H1 (cell line): ENCODE measurements at regions not wholly inside any gene's neighbourhood (a gene's known extent, or its start where the extent isn't known, plus 50 kb on each side); places are given as distances from the start of the nearest gene placed in this dataset.

ENCODE experiments used
- CTCF ChIA-PET: fragments of 300-600 bp; sonication (Branson Sonifier 250); formaldehyde crosslinking; loops from one replicate; lab custom pipeline; 2021; ENCODE audit not compliant: partially characterized antibody; lab: Charles Lee
- POLR2A ChIA-PET: fragments of 300-600 bp; sonication (Branson Sonifier 250); formaldehyde crosslinking; loops from one replicate; lab custom pipeline; 2021; ENCODE audit warnings: inconsistent platforms; ENCODE audit not compliant: partially characterized antibody; lab: Charles Lee
- DNase-seq, 2 experiments: peaks; one replicate each; pipeline versions ENCODE4 v3.0.0 to v3.0.0-alpha.2; 2010 to 2022; ENCODE audit warnings: low spot score in 2 of 2, low read depth in 1 of 2, mixed read lengths in 1 of 2
- FAIRE-seq: peaks from 2 replicates; lab custom pipeline; 2011; peaks lifted over from hg19 to GRCh38; lab: Jason Lieb, UNC
- H2AFZ ChIP-seq: 2 replicates; pipeline ENCODE4 v1.8.1; 2012; ENCODE audit warnings: low read length, inconsistent platforms
- H2AK5ac ChIP-seq: 2 replicates; pipeline ENCODE4 v1.6.1; 2013; ENCODE audit warnings: low read depth, low read length
- H2BK120ac ChIP-seq: replicated peaks from 2 replicates; pipeline ENCODE3; 2013; ENCODE audit warnings: low read depth, low read length, inconsistent platforms
- H2BK12ac ChIP-seq: 2 replicates; pipeline ENCODE4 v1.6.1; 2013; ENCODE audit warnings: low read depth, low read length
- H2BK15ac ChIP-seq: 2 replicates; pipeline ENCODE4 v1.6.1; 2013; ENCODE audit warnings: low read length
- H2BK20ac ChIP-seq: 2 replicates; pipeline ENCODE4 v1.6.1; 2013; ENCODE audit warnings: low read length
- H2BK5ac ChIP-seq: 2 replicates; pipeline ENCODE4 v1.6.1; 2013; ENCODE audit warnings: low read depth, low read length
- H3K14ac ChIP-seq: 2 replicates; pipeline ENCODE4 v1.6.1; 2013; ENCODE audit warnings: inconsistent platforms; ENCODE audit not compliant: insufficient read length
- H3K18ac ChIP-seq: 2 replicates; pipeline ENCODE4 v1.6.1; 2013; ENCODE audit warnings: low read length; ENCODE audit errors: extremely low read depth
- H3K23ac ChIP-seq: 2 replicates; pipeline ENCODE4 v1.6.1; 2013; ENCODE audit warnings: inconsistent platforms; ENCODE audit not compliant: insufficient read length
- H3K23me2 ChIP-seq: 2 replicates; pipeline ENCODE4 v1.6.1; 2013; ENCODE audit warnings: low read depth, low read length
- H3K27ac ChIP-seq: 2 replicates; pipeline ENCODE4 v1.6.1; 2011; ENCODE audit warnings: low read depth, low read length, inconsistent platforms
- H3K27me3 ChIP-seq, 4 experiments: replicated peaks in 1 of 4; 1 replicate in 1 of 4; 2 replicates in 3 of 4; pipeline versions ENCODE4 v1.6.1 to v1.8.1; 2011 to 2013; ENCODE audit warnings: low read length in 3 of 4, mild to moderate bottlenecking in 3 of 4, inconsistent platforms in 2 of 4, mixed read lengths in 2 of 4, moderate library complexity in 1 of 4; ENCODE audit not compliant: control insufficient read depth in 3 of 4, insufficient read depth in 3 of 4; ENCODE audit errors: extremely low read depth in 1 of 4
- H3K36me3 ChIP-seq, 4 experiments: 2 replicates each; pipeline versions ENCODE4 v1.6.1 to v1.8.1; 2011 to 2013; ENCODE audit warnings: mild to moderate bottlenecking in 4 of 4, low read length in 3 of 4, moderate library complexity in 2 of 4, control low read depth in 1 of 4, inconsistent platforms in 1 of 4; ENCODE audit not compliant: insufficient read depth in 4 of 4, control insufficient read depth in 2 of 4
- H3K4ac ChIP-seq: replicated peaks from 2 replicates; pipeline ENCODE3; 2013; ENCODE audit warnings: low read length, low read depth, mixed read lengths, inconsistent platforms; ENCODE audit not compliant: insufficient read length
- H3K4me1 ChIP-seq, 4 experiments: replicated peaks in 1 of 4; 1 replicate in 1 of 4; 2 replicates in 3 of 4; pipeline versions ENCODE4 v1.6.1 to v1.8.1; 2011 to 2013; ENCODE audit warnings: low read length in 3 of 4, inconsistent platforms in 2 of 4, mixed read lengths in 1 of 4; ENCODE audit not compliant: insufficient read depth in 4 of 4, control insufficient read depth in 3 of 4
- H3K4me2 ChIP-seq, 2 experiments: 2 replicates each; pipeline versions ENCODE4 v1.6.1 to v1.8.1; 2011 to 2013; ENCODE audit warnings: low read depth in 2 of 2, low read length in 2 of 2, control low read depth in 1 of 2, inconsistent platforms in 1 of 2, mild to moderate bottlenecking in 1 of 2; ENCODE audit not compliant: insufficient read depth in 1 of 2
- H3K4me3 ChIP-seq, 4 experiments: fragments of 200-600, 300-600 bp in 1 of 4; sonication (generic), shearing (Covaris generic), sonication (Bioruptor Twin) in 1 of 4; 2 replicates each; pipeline versions ENCODE4 v1.5.1 to v1.8.1; 2011 to 2016; ENCODE audit warnings: low read length in 4 of 4, low read depth in 3 of 4, control low read depth in 2 of 4, inconsistent platforms in 2 of 4, mild to moderate bottlenecking in 2 of 4, mixed read lengths in 1 of 4, moderate library complexity in 1 of 4; ENCODE audit not compliant: insufficient read depth in 2 of 4; ENCODE audit errors: extremely low read depth in 1 of 4
- H3K56ac ChIP-seq: replicated peaks from 2 replicates; pipeline ENCODE3; 2013; ENCODE audit warnings: low read depth, mild to moderate bottlenecking, mixed read lengths, low read length, inconsistent platforms; ENCODE audit not compliant: insufficient read length
- H3K79me1 ChIP-seq: 2 replicates; pipeline ENCODE4 v1.6.1; 2013; ENCODE audit warnings: low read depth, low read length, control low read depth
- H3K79me2 ChIP-seq, 2 experiments: 2 replicates each; pipeline versions ENCODE4 v1.6.1 to v1.8.1; 2012 to 2013; ENCODE audit warnings: low read length in 2 of 2, mild to moderate bottlenecking in 2 of 2, inconsistent platforms in 1 of 2; ENCODE audit not compliant: insufficient read depth in 2 of 2, control insufficient read depth in 1 of 2
- H3K9ac ChIP-seq, 4 experiments: replicated peaks in 1 of 4; 1 replicate in 1 of 4; 2 replicates in 3 of 4; pipeline versions ENCODE4 v1.6.1 to v1.8.1; 2011 to 2013; ENCODE audit warnings: low read depth in 3 of 4, low read length in 3 of 4, control low read depth in 2 of 4, mild to moderate bottlenecking in 2 of 4, moderate library complexity in 2 of 4, inconsistent platforms in 1 of 4; ENCODE audit errors: extremely low read depth in 1 of 4
- H3K9me3 ChIP-seq, 2 experiments: 2 replicates each; pipeline versions ENCODE4 v1.6.1 to v1.8.1; 2012 to 2013; ENCODE audit warnings: mild to moderate bottlenecking in 2 of 2, moderate library complexity in 2 of 2, control low read depth in 1 of 2, inconsistent platforms in 1 of 2, low read depth in 1 of 2, low read length in 1 of 2, mixed read lengths in 1 of 2; ENCODE audit not compliant: insufficient read depth in 2 of 2
- H4K20me1 ChIP-seq, 2 experiments: replicated peaks in 1 of 2; 2 replicates each; pipeline versions ENCODE3 to v1.8.1; 2011 to 2013; ENCODE audit warnings: inconsistent platforms in 2 of 2, low read length in 2 of 2, mild to moderate bottlenecking in 1 of 2; ENCODE audit not compliant: insufficient read depth in 2 of 2, control insufficient read depth in 1 of 2
- H4K5ac ChIP-seq: 2 replicates; pipeline ENCODE4 v1.6.1; 2013; ENCODE audit warnings: low read length, low read depth, mixed read lengths, inconsistent platforms; ENCODE audit not compliant: insufficient read length
- H4K8ac ChIP-seq: 2 replicates; pipeline ENCODE4 v1.8.0; 2013; ENCODE audit warnings: mild to moderate bottlenecking, moderate library complexity, low read length, inconsistent platforms; ENCODE audit not compliant: insufficient read depth; ENCODE audit errors: extremely low read depth
- H4K91ac ChIP-seq: replicated peaks from 2 replicates; pipeline ENCODE3; 2013; ENCODE audit warnings: low read length, mixed read lengths, inconsistent platforms; ENCODE audit not compliant: insufficient read length
- BACH1 ChIP-seq: IDR thresholded peaks from 2 replicates; pipeline ENCODE4 v1.6.1; 2012; ENCODE audit warnings: low read length, improper control_type of control experiment
- EZH2 ChIP-seq: fragments of 200-600 bp; sonication (generic); IDR thresholded peaks from 2 replicates; pipeline ENCODE4 v1.7.1; 2012; ENCODE audit warnings: low read depth, mild to moderate bottlenecking, moderate library complexity, low read length, inconsistent platforms; ENCODE audit not compliant: severe bottlenecking
- GTF2F1 ChIP-seq: IDR thresholded peaks from 2 replicates; pipeline ENCODE4 v1.6.1; 2012; ENCODE audit warnings: low read depth, low read length, improper control_type of control experiment, borderline replicate concordance
- MAFK ChIP-seq: IDR thresholded peaks from 2 replicates; pipeline ENCODE4 v1.6.1; 2012; ENCODE audit warnings: low read depth, mild to moderate bottlenecking, improper control_type of control experiment, low read length
- SP1 ChIP-seq: IDR thresholded peaks from 2 replicates; pipeline ENCODE4 v1.6.1; 2011; ENCODE audit warnings: low read depth, low read length
- WGBS, 2 experiments: shearing (Covaris generic) in 1 of 2; methylation state at CpG; one replicate each; pipeline versions ENCODE4 v1.1.6 to v1.1.7; 2013 to 2015; ENCODE audit warnings: low lambda C conversion rate in 2 of 2, mixed read lengths in 2 of 2, inconsistent platforms in 1 of 2, low coverage in 1 of 2, missing lambda C conversion rate in 1 of 2; ENCODE audit not compliant: insufficient replicate concordance in 2 of 2, insufficient coverage in 1 of 2, insufficient read length in 1 of 2; ENCODE audit errors: extremely low coverage in 1 of 2, missing lambda C conversion rate in 1 of 2; 5-methylcytosine and 5-hydroxymethylcytosine counted together

DNA sequence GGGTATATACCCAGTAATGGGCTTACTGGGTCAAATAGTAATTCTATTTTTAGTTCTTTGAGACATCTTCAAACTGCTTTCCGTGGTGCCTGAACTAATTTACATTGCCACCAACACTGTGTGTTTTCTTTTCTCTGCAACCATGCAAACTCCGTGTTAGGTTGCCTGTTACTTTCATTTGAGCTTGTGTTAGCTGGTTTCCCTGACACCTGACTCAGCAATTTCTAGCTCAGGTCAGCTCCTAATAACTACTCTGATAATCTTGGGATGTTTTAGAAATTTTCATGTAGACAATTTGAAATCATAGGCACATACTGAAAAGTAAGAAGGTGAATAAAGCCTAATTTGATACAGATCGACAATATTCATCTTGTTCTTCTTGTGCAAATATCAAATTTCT, 132.3 kb downstream of the ADCYAP1 start:
- Histone ChIP-seq H4K5ac (no peak overlapping the region), H3K18ac (no peak overlapping the region), H3K9ac (no peak overlapping the region), H3K4me1 (peaks cover 0 to 2% (median 0%) of the 10 kb centered on the region in 4 experiments; a peak in 1 of 7 replicates), H3K4me2 (no peak overlapping the region), H3K27ac (no peak overlapping the region), H3K56ac (no peak overlapping the region), H2AK5ac (no peak overlapping the region), H2BK12ac (no peak overlapping the region), H2BK120ac (no peak overlapping the region), H3K4ac (no peak overlapping the region), H3K79me1 (no peaks in the 10 kb centered on the region), H3K14ac (no peak overlapping the region), H2BK20ac (no peak overlapping the region), H3K4me3 (no peak overlapping the region), H3K79me2 (no peaks in the 10 kb centered on the region; a peak in 1 of 4 replicates), H2BK5ac (no peak overlapping the region), H3K36me3 (no peaks in the 10 kb centered on the region), H4K8ac (no peak overlapping the region), H4K91ac (no peak overlapping the region), H2BK15ac (no peak overlapping the region), H3K9me3 (peaks cover 0 to 3% of the 10 kb centered on the region in 2 experiments; a peak in 1 of 4 replicates), H3K23me2 (no peaks in the 10 kb centered on the region), H3K23ac (no peak overlapping the region), H3K27me3 (no peaks in the 10 kb centered on the region), H4K20me1 (no peaks in the 10 kb centered on the region), H2AFZ (no peak overlapping the region)
- DNase-seq (no peak), FAIRE-seq (no peak)
- WGBS, 2 experiments, result 93% methylated on average over 3 of the region's 3 CpGs; no CpG with 5 or more reads in 1 of the 2 experiments
- TF ChIP-seq SP1, result no peak
- no peak for TF ChIP-seq GTF2F1
- TF ChIP-seq BACH1, result no peak
- TF ChIP-seq EZH2, result no peak
- peak; percentile 85 for TF ChIP-seq MAFK
- ChIA-PET CTCF (no interaction called here), POLR2A (no interaction called here)
